Activated CD8-positive, alpha-beta memory T cell treated with anti-CD3 and anti-CD28 coated beads, Interleukin-2, amount 10 ng/mL, durations not matched to agents 7 days and 5 days (primary cell): ENCODE measurements at regions not wholly inside any gene's neighbourhood (a gene's known extent, or its start where the extent isn't known, plus 50 kb on each side); places are given as distances from the start of the nearest gene placed in this dataset.

ENCODE experiments used
- ATAC-seq: fragments of 150-1000 bp; cut with Tn5 transposase; one replicate; pipeline ENCODE4 v1.10.0; 2021; ENCODE audit warnings: moderate library complexity
- CTCF ChIA-PET: fragments of 350-600 bp; sonication (Branson Sonifier 250); formaldehyde crosslinking; loops from one replicate; lab custom pipeline; 2021; ENCODE audit warnings: antibody characterized with exemption; lab: Charles Lee
- DNase-seq: peaks from one replicate; pipeline ENCODE4 v3.0.0-alpha.2; 2020
- H3K27ac Mint-ChIP-seq: one replicate; pipeline ENCODE4 v1.8.0; 2021; ENCODE audit warnings: mild to moderate bottlenecking, mixed read lengths
- H3K27me3 Mint-ChIP-seq: one replicate; pipeline ENCODE4 v1.8.0; 2021; ENCODE audit warnings: mixed read lengths
- H3K36me3 Mint-ChIP-seq: one replicate; pipeline ENCODE4 v1.8.0; 2021; ENCODE audit warnings: mild to moderate bottlenecking, mixed read lengths
- H3K4me1 Mint-ChIP-seq: one replicate; pipeline ENCODE4 v1.8.0; 2021; ENCODE audit warnings: mixed read lengths
- H3K4me3 Mint-ChIP-seq: one replicate; pipeline ENCODE4 v1.8.0; 2021; ENCODE audit warnings: mild to moderate bottlenecking, moderate library complexity, mixed read lengths
- H3K9me3 Mint-ChIP-seq: one replicate; pipeline ENCODE4 v1.8.0; 2022; ENCODE audit warnings: low read depth, mixed read lengths

- Mint-ChIP-seq H3K27ac (no peak overlapping the region), H3K27me3 (peaks cover 21% of the 10 kb centered on the region), H3K36me3 (no peaks in the 10 kb centered on the region), H3K9me3 (no peaks in the 10 kb centered on the region), H3K4me3 (no peak overlapping the region), H3K4me1 (peaks cover 5% of the 10 kb centered on the region)
- CTCF ChIA-PET = interaction anchor here (1.9 kb wide), 1 partner anchor 61 kb away, joined by 4 read pairs; no protein-coding TSS in a partner anchor
- DNase-seq (no peak), ATAC-seq (no peak)
Observed at GRCh38 chr3:187618722-187619121, 51.5 kb downstream of the SST start.

GRCh38 chr3:187617213-187617612 is 53.0 kb downstream of the SST start:
- H3K27ac Mint-ChIP-seq = no peak overlapping the region
- no peaks in the 10 kb centered on the region for H3K9me3 Mint-ChIP-seq
- H3K4me3 Mint-ChIP-seq = no peak overlapping the region
- no peak for DNase-seq
- peaks cover 5% of the 10 kb centered on the region for H3K4me1 Mint-ChIP-seq
- CTCF ChIA-PET = interaction anchor here (1.0 to 3.1 kb wide), 3 partner anchors 63 to 299 kb away, joined by 3 to 49 read pairs (median 43); no protein-coding TSS in a partner anchor
- ATAC-seq = no peak
- peaks cover 13% of the 10 kb centered on the region for H3K27me3 Mint-ChIP-seq
- no peaks in the 10 kb centered on the region for H3K36me3 Mint-ChIP-seq

- CTCF ChIA-PET = interaction anchor here (0.6 to 3.1 kb wide), 22 partner anchors 10 to 298 kb away, joined by 3 to 49 read pairs (median 4); no protein-coding TSS in a partner anchor
- Mint-ChIP-seq H3K36me3 (no peaks in the 10 kb centered on the region), H3K4me1 (peaks cover 5% of the 10 kb centered on the region), H3K9me3 (no peaks in the 10 kb centered on the region), H3K27me3 (peaks cover 16% of the 10 kb centered on the region), H3K4me3 (no peak overlapping the region), H3K27ac (no peak overlapping the region)
- ATAC-seq = peak; percentile 82
- DNase-seq = peak; percentile 72
Observed at GRCh38 chr3:187616307-187616972, 53.8 kb downstream of the SST start.

GRCh38 chr3:187615630-187616029 is 54.6 kb downstream of the SST start:
- Mint-ChIP-seq H3K27me3 (peaks cover 16% of the 10 kb centered on the region), H3K4me3 (no peak overlapping the region), H3K4me1 (peaks cover 5% of the 10 kb centered on the region), H3K9me3 (no peaks in the 10 kb centered on the region), H3K36me3 (no peaks in the 10 kb centered on the region), H3K27ac (no peak overlapping the region)
- DNase-seq = no peak
- ATAC-seq = no peak
- CTCF ChIA-PET = interaction anchor here (0.6 to 3.1 kb wide), 21 partner anchors 10 to 297 kb away, joined by 3 to 49 read pairs (median 4); no protein-coding TSS in a partner anchor

GRCh38 chr3:187612656-187613055 is 57.5 kb downstream of the SST start:
- ATAC-seq (no peak), DNase-seq (no peak)
- Mint-ChIP-seq H3K4me1 (peaks cover 5% of the 10 kb centered on the region), H3K27ac (no peak overlapping the region), H3K36me3 (no peaks in the 10 kb centered on the region), H3K9me3 (no peaks in the 10 kb centered on the region), H3K27me3 (peaks cover 33% of the 10 kb centered on the region), H3K4me3 (no peak overlapping the region)
- CTCF ChIA-PET = interaction anchor here (1.4 to 4.6 kb wide), 3 partner anchors 67 to 293 kb away, joined by 4 to 18 read pairs (median 4); no protein-coding TSS in a partner anchor

- Mint-ChIP-seq H3K4me3 (no peak overlapping the region), H3K27me3 (peaks cover 47% of the 10 kb centered on the region), H3K27ac (no peak overlapping the region), H3K9me3 (no peaks in the 10 kb centered on the region), H3K4me1 (peaks cover 2% of the 10 kb centered on the region), H3K36me3 (no peaks in the 10 kb centered on the region)
- DNase-seq = no peak
- no peak for ATAC-seq
- CTCF ChIA-PET = interaction anchor here (2.6 to 4.6 kb wide), 2 partner anchors 68 to 292 kb away, joined by 12 to 18 read pairs; no protein-coding TSS in a partner anchor
Observed at GRCh38 chr3:187610981-187611511, 59.1 kb downstream of the SST start.

- DNase-seq = no peak
- no peaks in the 10 kb centered on the region for H3K36me3 Mint-ChIP-seq
- H3K27ac Mint-ChIP-seq = no peak overlapping the region
- peaks cover 54% of the 10 kb centered on the region for H3K27me3 Mint-ChIP-seq
- ATAC-seq = no peak
- CTCF ChIA-PET = interaction anchor here (1.0 kb wide), 1 partner anchor 275 kb away, joined by 3 read pairs; no protein-coding TSS in a partner anchor
- no peak overlapping the region for H3K4me3 Mint-ChIP-seq
- no peaks in the 10 kb centered on the region for H3K9me3 Mint-ChIP-seq
- no peaks in the 10 kb centered on the region for H3K4me1 Mint-ChIP-seq
Observed at GRCh38 chr3:187594272-187594671, 75.9 kb downstream of the SST start.

GRCh38 chr3:187593451-187593850 is 76.7 kb downstream of the SST start:
- ATAC-seq = no peak
- Mint-ChIP-seq H3K36me3 (no peaks in the 10 kb centered on the region), H3K4me3 (no peak overlapping the region), H3K4me1 (no peaks in the 10 kb centered on the region), H3K9me3 (no peaks in the 10 kb centered on the region), H3K27ac (no peak overlapping the region), H3K27me3 (peaks cover 48% of the 10 kb centered on the region)
- CTCF ChIA-PET = interaction anchor here (0.9 to 2.4 kb wide), 4 partner anchors 11 to 274 kb away, joined by 3 to 9 read pairs (median 6); no protein-coding TSS in a partner anchor
- no peak for DNase-seq

- Mint-ChIP-seq H3K9me3 (no peaks in the 10 kb centered on the region), H3K36me3 (no peaks in the 10 kb centered on the region), H3K27ac (no peak overlapping the region), H3K4me3 (no peak overlapping the region), H3K27me3 (peaks cover 49% of the 10 kb centered on the region), H3K4me1 (no peaks in the 10 kb centered on the region)
- DNase-seq (no peak), ATAC-seq (no peak)
- CTCF ChIA-PET = interaction anchor here (1.6 kb wide), 1 partner anchor 123 kb away, joined by 3 read pairs; no protein-coding TSS in a partner anchor
Observed at GRCh38 chr3:187590861-187591576, 79.2 kb downstream of the SST start.

- H3K27me3 Mint-ChIP-seq = peaks cover 53% of the 10 kb centered on the region
- H3K4me1 Mint-ChIP-seq = no peaks in the 10 kb centered on the region
- H3K27ac Mint-ChIP-seq = no peak overlapping the region
- CTCF ChIA-PET = no interaction called here
- H3K36me3 Mint-ChIP-seq = no peaks in the 10 kb centered on the region
- no peak for ATAC-seq
- DNase-seq = no peak
- no peak overlapping the region for H3K4me3 Mint-ChIP-seq
- no peaks in the 10 kb centered on the region for H3K9me3 Mint-ChIP-seq
Observed at GRCh38 chr3:187587076-187587475, 83.1 kb downstream of the SST start.

- no peaks in the 10 kb centered on the region for H3K4me1 Mint-ChIP-seq
- no peak overlapping the region for H3K27ac Mint-ChIP-seq
- no peaks in the 10 kb centered on the region for H3K9me3 Mint-ChIP-seq
- no peak for DNase-seq
- no peaks in the 10 kb centered on the region for H3K36me3 Mint-ChIP-seq
- no peak for ATAC-seq
- CTCF ChIA-PET = no interaction called here
- H3K27me3 Mint-ChIP-seq = peaks cover 56% of the 10 kb centered on the region
- no peak overlapping the region for H3K4me3 Mint-ChIP-seq
Observed at GRCh38 chr3:187586226-187586625, 84.0 kb downstream of the SST start.

- no peaks in the 10 kb centered on the region for H3K9me3 Mint-ChIP-seq
- H3K4me3 Mint-ChIP-seq = no peak overlapping the region
- ATAC-seq (no peak), DNase-seq (no peak)
- H3K4me1 Mint-ChIP-seq = no peaks in the 10 kb centered on the region
- CTCF ChIA-PET = no interaction called here
- no peaks in the 10 kb centered on the region for H3K36me3 Mint-ChIP-seq
- H3K27me3 Mint-ChIP-seq = peaks cover 24% of the 10 kb centered on the region
- no peak overlapping the region for H3K27ac Mint-ChIP-seq
Observed at GRCh38 chr3:187572441-187572840, 97.8 kb downstream of the SST start.

- ATAC-seq (no peak), DNase-seq (no peak)
- H3K4me1 Mint-ChIP-seq = no peaks in the 10 kb centered on the region
- peaks cover 27% of the 10 kb centered on the region for H3K27me3 Mint-ChIP-seq
- CTCF ChIA-PET = no interaction called here
- H3K4me3 Mint-ChIP-seq = no peak overlapping the region
- H3K36me3 Mint-ChIP-seq = no peaks in the 10 kb centered on the region
- H3K9me3 Mint-ChIP-seq = no peaks in the 10 kb centered on the region
- no peak overlapping the region for H3K27ac Mint-ChIP-seq
Observed at GRCh38 chr3:187571701-187572100, 98.5 kb downstream of the SST start.
